B cell (primary cell): ENCODE measurements at regions not wholly inside any gene's neighbourhood (a gene's known extent, or its start where the extent isn't known, plus 50 kb on each side); places are given as distances from the start of the nearest gene placed in this dataset.

ENCODE experiments used
- ATAC-seq: fragments of 200-7000 bp; cut with Tn5 transposase; one replicate; pipeline ENCODE4 v1.10.0; 2021; ENCODE audit warnings: low read depth, mild to moderate bottlenecking, moderate number of reproducible peaks, moderate library complexity
- CTCF ChIA-PET: fragments of 350-600 bp; sonication (Branson Sonifier 250); formaldehyde crosslinking; loops from one replicate; lab custom pipeline; 2021; ENCODE audit warnings: antibody characterized with exemption, inconsistent platforms; lab: Charles Lee
- POLR2A ChIA-PET: fragments of 350-600 bp; sonication (Branson Sonifier 250); formaldehyde crosslinking; loops from one replicate; lab custom pipeline; 2021; ENCODE audit warnings: antibody characterized with exemption; lab: Charles Lee
- DNase-seq: peaks from one replicate; pipeline ENCODE4 v3.0.0; 2013
- H2AFZ ChIP-seq: 2 replicates; pipeline ENCODE4 v1.6.1; 2012; ENCODE audit warnings: mild to moderate bottlenecking, low read depth, low read length; ENCODE audit not compliant: insufficient read depth, poor library complexity, severe bottlenecking
- H3K27ac ChIP-seq, 2 donors: 1 replicate in 1 of 2; 2 replicates in 1 of 2; pipeline ENCODE4 v1.5.1; 2012 to 2013; ENCODE audit warnings: low read length in 2 of 2, mild to moderate bottlenecking in 2 of 2, moderate library complexity in 1 of 2
- H3K27me3 ChIP-seq, 4 experiments: fragments of 200-600 bp in 1 of 4; sonication (generic) in 1 of 4; replicated peaks in 1 of 4; 1 replicate in 2 of 4; 2 replicates in 2 of 4; pipeline versions ENCODE4 v1.6.1 to v1.7.0; 2013 to 2016; ENCODE audit warnings: low read length in 3 of 4, mild to moderate bottlenecking in 2 of 4, mixed read lengths in 1 of 4, moderate library complexity in 1 of 4; ENCODE audit not compliant: insufficient read depth in 4 of 4, control insufficient read depth in 3 of 4; ENCODE audit errors: control extremely low read depth in 1 of 4
- H3K36me3 ChIP-seq, 2 experiments: replicated peaks in 1 of 2; 1 replicate in 1 of 2; 2 replicates in 1 of 2; pipeline versions ENCODE4 v1.6.1 to v1.7.1; 2013; ENCODE audit warnings: low read length in 1 of 2; ENCODE audit not compliant: insufficient read depth in 2 of 2, control insufficient read depth in 1 of 2; ENCODE audit errors: control extremely low read depth in 1 of 2, extremely low read depth in 1 of 2
- H3K4me1 ChIP-seq, 2 donors: fragments of 200-600 bp in 1 of 2; sonication (generic) in 1 of 2; 1 replicate in 1 of 2; 2 replicates in 1 of 2; pipeline versions ENCODE4 v1.5.1 to v1.6.1; 2013 to 2017; ENCODE audit warnings: low read length in 2 of 2; ENCODE audit not compliant: control insufficient read depth in 2 of 2, insufficient read depth in 2 of 2
- H3K4me2 ChIP-seq: replicated peaks from 2 replicates; pipeline ENCODE3; 2012; ENCODE audit warnings: mild to moderate bottlenecking, low read depth, low read length; ENCODE audit not compliant: poor library complexity, severe bottlenecking
- H3K4me3 ChIP-seq, 5 experiments: fragments of 200-600 bp in 1 of 5; sonication (generic) in 1 of 5; 1 replicate in 3 of 5; 2 replicates in 2 of 5; pipeline versions ENCODE4 v1.5.1 to v1.7.0; 2011 to 2016; ENCODE audit warnings: low read length in 4 of 5, mild to moderate bottlenecking in 4 of 5, low read depth in 2 of 5, control low read depth in 1 of 5, moderate library complexity in 1 of 5; ENCODE audit not compliant: insufficient read depth in 1 of 5; ENCODE audit errors: control extremely low read depth in 1 of 5, extremely low read depth in 1 of 5
- H3K79me2 ChIP-seq: fragments of 200-600 bp; sonication (generic); one replicate; pipeline ENCODE4 v1.6.0; 2016; ENCODE audit warnings: low read length; ENCODE audit not compliant: control insufficient read depth, insufficient read depth
- H3K9ac ChIP-seq: fragments of 200-600 bp; sonication (generic); 2 replicates; pipeline ENCODE4 v1.6.1; 2017; ENCODE audit warnings: mild to moderate bottlenecking, low read length, moderate library complexity
- H3K9me3 ChIP-seq, 3 donors: one replicate each; pipeline versions ENCODE4 v1.6.1 to v1.7.1; 2013; ENCODE audit warnings: low read length in 2 of 3; ENCODE audit not compliant: control insufficient read depth in 2 of 3, insufficient read depth in 1 of 3; ENCODE audit errors: control extremely low read depth in 1 of 3
- H4K20me1 ChIP-seq: 2 replicates; pipeline ENCODE4 v1.6.0; 2012; ENCODE audit warnings: mild to moderate bottlenecking, low read length; ENCODE audit not compliant: insufficient read depth, control insufficient read depth, poor library complexity, severe bottlenecking
- H3K27ac Mint-ChIP-seq: one replicate; pipeline ENCODE4 v1.8.0; 2021; ENCODE audit warnings: mixed read lengths
- H3K27me3 Mint-ChIP-seq: one replicate; pipeline ENCODE4 v1.8.0; 2021; ENCODE audit warnings: mixed read lengths
- H3K4me1 Mint-ChIP-seq: one replicate; pipeline ENCODE4 v1.8.0; 2021; ENCODE audit warnings: mixed read lengths
- H3K4me3 Mint-ChIP-seq: one replicate; pipeline ENCODE4 v1.8.0; 2021; ENCODE audit warnings: mixed read lengths
- H3K9me3 Mint-ChIP-seq: one replicate; pipeline ENCODE4 v1.8.0; 2022; ENCODE audit warnings: mixed read lengths; ENCODE audit not compliant: insufficient read depth
- CTCF ChIP-seq: fragments of 200-600 bp; IDR thresholded peaks from one replicate; pipeline ENCODE4 v1.8.0; 2022; ENCODE audit warnings: antibody characterized with exemption, mild to moderate bottlenecking
- EZH2 ChIP-seq: IDR thresholded peaks from 2 replicates; pipeline ENCODE4 v1.6.1; 2012; ENCODE audit warnings: borderline replicate concordance, low read depth, mild to moderate bottlenecking, moderate library complexity, low read length; ENCODE audit not compliant: insufficient read depth, poor library complexity, severe bottlenecking
- WGBS: methylation state at CpG from one replicate; pipeline ENCODE4 v1.1.5; 2013; ENCODE audit warnings: missing lambda C conversion rate; ENCODE audit not compliant: insufficient coverage; 5-methylcytosine and 5-hydroxymethylcytosine counted together
- intact Hi-C: fragments of 100-400 bp; cut with micrococcal nuclease; formaldehyde crosslinking; loops from one replicate; pipeline ENCODE4 v1.10.0; 2022

GRCh38 chr16:6916946-6917345 lies 415.7 kb upstream of the RBFOX1 start:
- H3K36me3 ChIP-seq: no peaks in the 10 kb centered on the region
- H3K4me3 ChIP-seq: no peak overlapping the region
- H3K9me3 Mint-ChIP-seq: peaks cover 7% of the 10 kb centered on the region
- intact Hi-C loops: no loop called here
- no peak for DNase-seq
- CTCF ChIA-PET: no interaction called here
- no peak overlapping the region for H3K4me3 Mint-ChIP-seq
- no peak for TF ChIP-seq CTCF
- TF ChIP-seq EZH2: no peak
- H3K79me2 ChIP-seq: no peaks in the 10 kb centered on the region
- no peak overlapping the region for H3K9ac ChIP-seq
- peaks cover 0 to 12% (median 0%) of the 10 kb centered on the region in 3 donors for H3K9me3 ChIP-seq
- H3K27ac ChIP-seq: no peak overlapping the region
- no peaks in the 10 kb centered on the region for H4K20me1 ChIP-seq
- POLR2A ChIA-PET: no interaction called here
- H2AFZ ChIP-seq: no peak overlapping the region
- H3K4me1 Mint-ChIP-seq: no peaks in the 10 kb centered on the region
- no peaks in the 10 kb centered on the region for H3K27me3 ChIP-seq
- no peaks in the 10 kb centered on the region for H3K27me3 Mint-ChIP-seq
- no peaks in the 10 kb centered on the region for H3K4me1 ChIP-seq
- H3K4me2 ChIP-seq: no peak overlapping the region
- no peak overlapping the region for H3K27ac Mint-ChIP-seq
- ATAC-seq: no peak
- WGBS: 80% methylated on average over 1 of the region's 2 CpGs

- Histone ChIP-seq H3K9ac (no peak overlapping the region), H3K27ac (no peak overlapping the region), H3K4me1 (no peaks in the 10 kb centered on the region), H3K27me3 (no peaks in the 10 kb centered on the region), H2AFZ (no peak overlapping the region), H3K4me3 (no peak overlapping the region), H3K9me3 (peaks cover 0 to 12% (median 0%) of the 10 kb centered on the region in 3 donors), H3K79me2 (no peaks in the 10 kb centered on the region), H3K4me2 (no peak overlapping the region), H4K20me1 (no peaks in the 10 kb centered on the region), H3K36me3 (no peaks in the 10 kb centered on the region)
- H3K27me3 Mint-ChIP-seq: no peaks in the 10 kb centered on the region
- ChIA-PET POLR2A (no interaction called here), CTCF (no interaction called here)
- 100% methylated on average over 3 of the region's 5 CpGs for WGBS
- H3K9me3 Mint-ChIP-seq: no peaks in the 10 kb centered on the region
- H3K4me1 Mint-ChIP-seq: no peaks in the 10 kb centered on the region
- ATAC-seq: no peak
- H3K27ac Mint-ChIP-seq: no peak overlapping the region
- no peak overlapping the region for H3K4me3 Mint-ChIP-seq
- DNase-seq: no peak
- TF ChIP-seq EZH2 (no peak), CTCF (no peak)
- intact Hi-C loops: no loop called here
These were observed 419.1 kb upstream of the RBFOX1 start for GRCh38 chr16:6913566-6913965.
